ENCODE measurements at regions not wholly inside any gene's neighbourhood (a gene's known extent, or its start where the extent isn't known, plus 50 kb on each side); places are given as distances from the start of the nearest gene placed in this dataset.
A peak's percentile ranks its signal among the peaks of the same experiment; 100 is the strongest.

GRCh38 chr2:123040506-123040905, 984.6 kb upstream of the CNTNAP5 start:
- Histone ChIP-seq H3K4me1 (ENCODE audit: control insufficient read depth, insufficient read depth, low read length) (no peaks in the 10 kb centered on the region), H3K4me3 (ENCODE audit: insufficient read depth, low read depth, low read length) (no peak overlapping the region), H3K27me3 (ENCODE audit: control insufficient read depth, insufficient read depth, low read length, poor library complexity, severe bottlenecking) (no peaks in the 10 kb centered on the region), H3K9me3 (ENCODE audit: control insufficient read depth, low read length) (no peaks in the 10 kb centered on the region), H3K36me3 (ENCODE audit: control insufficient read depth, insufficient read depth, low read length) (no peaks in the 10 kb centered on the region), H3K27ac (ENCODE audit: insufficient read depth, low read depth, low read length, poor library complexity, severe bottlenecking) (no peak overlapping the region)
- no CpG with 5 or more reads among the region's 1 CpG for WGBS, 2 experiments

DNA sequence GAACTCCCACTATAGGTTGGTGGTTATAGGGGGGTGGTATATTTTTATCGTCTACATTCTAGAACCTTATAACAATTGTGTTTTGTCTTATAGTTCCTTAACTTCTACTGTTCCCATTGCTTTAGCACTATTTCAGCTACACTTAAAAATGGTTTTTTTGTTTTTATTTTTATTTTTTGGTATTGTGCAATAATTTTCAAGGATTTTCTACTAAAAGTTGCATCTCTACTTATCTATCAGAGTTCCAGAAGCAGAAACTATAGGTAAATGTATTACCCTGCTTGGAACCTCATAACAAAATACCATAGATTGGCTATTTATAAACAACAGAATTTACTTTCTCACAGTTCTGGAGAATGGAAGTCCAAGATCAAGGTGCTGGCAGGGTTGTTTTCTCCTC, 981.6 kb upstream of the CNTNAP5 start:
- H3K4me3 ChIP-seq (ENCODE audit: insufficient read depth, low read depth, low read length): no peak overlapping the region
- no peaks in the 10 kb centered on the region for H3K4me1 ChIP-seq (ENCODE audit: control insufficient read depth, insufficient read depth, low read length)
- no peak overlapping the region for H3K27ac ChIP-seq (ENCODE audit: insufficient read depth, low read depth, low read length, poor library complexity, severe bottlenecking)
- H3K9me3 ChIP-seq (ENCODE audit: control insufficient read depth, low read length): no peaks in the 10 kb centered on the region
- no peaks in the 10 kb centered on the region for H3K27me3 ChIP-seq (ENCODE audit: control insufficient read depth, insufficient read depth, low read length, poor library complexity, severe bottlenecking)
- WGBS, 2 experiments: no CpG with 5 or more reads among the region's 1 CpG
- no peaks in the 10 kb centered on the region for H3K36me3 ChIP-seq (ENCODE audit: control insufficient read depth, insufficient read depth, low read length)

DNA sequence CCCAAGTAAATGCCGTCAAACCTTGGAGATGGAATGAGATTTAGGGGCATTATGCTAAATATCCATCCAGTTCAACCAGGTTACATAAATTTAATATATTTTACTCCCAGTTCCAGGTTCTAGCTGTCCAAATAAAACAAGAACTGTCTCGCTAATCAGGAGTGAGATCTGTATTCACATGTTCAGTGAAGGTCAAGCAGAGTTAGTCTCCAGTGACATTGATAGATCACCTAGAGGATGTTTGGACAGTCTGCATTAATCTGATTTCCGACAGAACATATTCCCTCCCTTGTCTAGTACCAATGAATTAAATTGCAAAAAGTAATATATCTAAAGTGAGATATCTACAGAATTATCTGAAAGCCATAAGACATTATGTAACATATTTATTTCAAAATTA, 979.4 kb upstream of the CNTNAP5 start:
- Histone ChIP-seq H3K36me3 (ENCODE audit: control insufficient read depth, insufficient read depth, low read length) (no peaks in the 10 kb centered on the region), H3K27ac (ENCODE audit: insufficient read depth, low read depth, low read length, poor library complexity, severe bottlenecking) (no peak overlapping the region), H3K9me3 (ENCODE audit: control insufficient read depth, low read length) (no peaks in the 10 kb centered on the region), H3K4me3 (ENCODE audit: insufficient read depth, low read depth, low read length) (no peak overlapping the region), H3K4me1 (ENCODE audit: control insufficient read depth, insufficient read depth, low read length) (no peaks in the 10 kb centered on the region), H3K27me3 (ENCODE audit: control insufficient read depth, insufficient read depth, low read length, poor library complexity, severe bottlenecking) (no peaks in the 10 kb centered on the region)
- 98 to 100% methylated on average over 1 to 3 of the region's 3 CpGs for WGBS, 2 experiments

DNA sequence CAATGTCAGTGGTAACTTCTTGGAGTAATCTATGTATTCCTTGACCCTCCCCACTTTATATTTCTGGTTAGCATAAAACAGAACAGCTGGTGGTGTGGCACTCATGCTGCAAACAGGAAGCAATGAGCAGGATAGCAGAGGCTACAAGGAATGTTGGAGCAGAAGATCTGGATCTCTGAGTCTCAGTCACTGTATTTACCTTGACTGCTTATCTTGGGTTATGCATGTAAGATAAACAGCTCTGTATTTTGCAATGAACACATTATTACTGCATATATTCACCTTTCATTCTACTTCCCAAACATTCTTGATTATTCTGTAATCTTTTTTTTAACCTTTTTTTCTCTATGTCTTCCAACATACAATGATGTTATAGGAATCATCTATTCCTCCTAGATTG, 977.9 kb upstream of the CNTNAP5 start:
- no peaks in the 10 kb centered on the region for H3K36me3 ChIP-seq (ENCODE audit: control insufficient read depth, insufficient read depth, low read length)
- H3K27ac ChIP-seq (ENCODE audit: insufficient read depth, low read depth, low read length, poor library complexity, severe bottlenecking): no peak overlapping the region
- no peaks in the 10 kb centered on the region for H3K27me3 ChIP-seq (ENCODE audit: control insufficient read depth, insufficient read depth, low read length, poor library complexity, severe bottlenecking)
- no peaks in the 10 kb centered on the region for H3K9me3 ChIP-seq (ENCODE audit: control insufficient read depth, low read length)
- no peaks in the 10 kb centered on the region for H3K4me1 ChIP-seq (ENCODE audit: control insufficient read depth, insufficient read depth, low read length)
- H3K4me3 ChIP-seq (ENCODE audit: insufficient read depth, low read depth, low read length): no peak overlapping the region

GRCh38 chr2:123051136-123051535, 974.0 kb upstream of the CNTNAP5 start:
- H3K27ac ChIP-seq (ENCODE audit: insufficient read depth, low read depth, low read length, poor library complexity, severe bottlenecking): no peak overlapping the region
- 97 to 100% methylated on average over 1 to 2 of the region's 2 CpGs for WGBS, 2 experiments
- H3K4me1 ChIP-seq (ENCODE audit: control insufficient read depth, insufficient read depth, low read length): no peaks in the 10 kb centered on the region
- no peaks in the 10 kb centered on the region for H3K36me3 ChIP-seq (ENCODE audit: control insufficient read depth, insufficient read depth, low read length)
- H3K4me3 ChIP-seq (ENCODE audit: insufficient read depth, low read depth, low read length): no peak overlapping the region
- no peaks in the 10 kb centered on the region for H3K27me3 ChIP-seq (ENCODE audit: control insufficient read depth, insufficient read depth, low read length, poor library complexity, severe bottlenecking)
- H3K9me3 ChIP-seq (ENCODE audit: control insufficient read depth, low read length): no peaks in the 10 kb centered on the region

DNA sequence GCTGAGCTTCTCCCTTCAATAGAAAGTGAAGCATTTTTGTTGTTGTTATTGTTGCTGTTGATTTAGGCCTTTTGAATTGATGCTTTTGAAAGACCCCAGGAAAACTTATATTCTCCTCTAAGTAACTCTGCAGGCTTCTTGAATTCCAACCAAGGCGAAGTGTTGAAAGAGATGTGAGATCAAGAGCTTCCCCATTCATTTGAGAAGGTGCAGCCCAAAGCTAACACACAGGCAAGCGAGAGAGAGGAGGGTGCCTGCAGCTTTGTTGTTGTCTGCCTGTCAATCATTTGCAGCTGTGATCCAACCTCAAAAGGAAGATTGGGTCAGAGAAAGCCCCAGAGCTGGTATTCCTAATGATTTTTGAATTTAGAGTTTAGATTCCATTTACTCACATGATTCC, 963.6 kb upstream of the CNTNAP5 start:
- Histone ChIP-seq H3K9me3 (ENCODE audit: control insufficient read depth, low read length) (no peaks in the 10 kb centered on the region), H3K27ac (ENCODE audit: insufficient read depth, low read depth, low read length, poor library complexity, severe bottlenecking) (peak overlapping the region; percentile 77), H3K27me3 (ENCODE audit: control insufficient read depth, insufficient read depth, low read length, poor library complexity, severe bottlenecking) (no peaks in the 10 kb centered on the region), H3K36me3 (ENCODE audit: control insufficient read depth, insufficient read depth, low read length) (no peaks in the 10 kb centered on the region), H3K4me3 (ENCODE audit: insufficient read depth, low read depth, low read length) (no peak overlapping the region), H3K4me1 (ENCODE audit: control insufficient read depth, insufficient read depth, low read length) (peaks cover 16% of the 10 kb centered on the region)
- 0 to 6% methylated on average over 2 of the region's 2 CpGs for WGBS, 2 experiments

DNA sequence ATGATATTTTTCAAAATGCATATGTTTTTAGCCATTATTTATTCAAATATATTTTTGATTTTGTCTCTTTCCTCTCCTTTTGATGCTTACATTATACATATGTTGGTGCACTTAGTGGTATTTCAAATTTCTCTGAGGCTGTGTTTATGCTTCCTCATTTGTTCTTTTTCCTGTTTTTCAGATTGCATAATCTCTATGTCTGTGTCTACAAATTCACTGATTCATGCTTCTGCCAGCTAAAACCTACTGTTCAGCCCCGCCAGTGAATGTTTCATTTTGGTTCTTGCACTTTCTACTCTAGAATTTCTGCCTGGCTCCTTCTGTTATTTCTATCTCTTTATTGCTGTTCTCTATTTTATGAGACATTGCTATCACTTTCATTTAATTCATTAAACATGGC, 951.7 kb upstream of the CNTNAP5 start:
- Histone ChIP-seq H3K4me3 (ENCODE audit: insufficient read depth, low read depth, low read length) (no peak overlapping the region), H3K27me3 (ENCODE audit: control insufficient read depth, insufficient read depth, low read length, poor library complexity, severe bottlenecking) (no peaks in the 10 kb centered on the region), H3K4me1 (ENCODE audit: control insufficient read depth, insufficient read depth, low read length) (peaks cover 4% of the 10 kb centered on the region), H3K27ac (ENCODE audit: insufficient read depth, low read depth, low read length, poor library complexity, severe bottlenecking) (no peak overlapping the region), H3K36me3 (ENCODE audit: control insufficient read depth, insufficient read depth, low read length) (no peaks in the 10 kb centered on the region), H3K9me3 (ENCODE audit: control insufficient read depth, low read length) (no peaks in the 10 kb centered on the region)
- WGBS, 2 experiments: 45% methylated on average over 1 of the region's 1 CpG

DNA sequence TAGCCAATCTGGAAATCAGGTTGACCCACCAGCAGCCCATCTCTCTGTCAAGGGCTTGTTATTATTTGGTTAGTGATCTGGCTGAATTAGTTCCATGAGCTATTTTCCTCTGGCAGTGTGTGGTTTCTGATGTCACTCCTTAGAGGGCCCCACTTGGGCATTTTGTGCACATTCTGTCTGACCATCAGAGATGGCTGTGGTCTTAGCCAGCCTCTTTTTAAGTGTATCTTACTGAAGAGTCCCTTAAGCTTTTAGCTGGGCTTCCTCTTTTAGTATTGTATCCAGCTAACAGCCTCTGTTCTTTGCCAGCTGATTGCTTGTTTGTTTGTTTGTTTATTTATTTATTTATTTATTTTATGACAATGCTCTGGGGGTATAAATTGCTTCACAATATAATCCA, 951.1 kb upstream of the CNTNAP5 start:
- H3K4me1 ChIP-seq (ENCODE audit: control insufficient read depth, insufficient read depth, low read length): no peaks in the 10 kb centered on the region
- no peak overlapping the region for H3K4me3 ChIP-seq (ENCODE audit: insufficient read depth, low read depth, low read length)
- no peaks in the 10 kb centered on the region for H3K27me3 ChIP-seq (ENCODE audit: control insufficient read depth, insufficient read depth, low read length, poor library complexity, severe bottlenecking)
- H3K9me3 ChIP-seq (ENCODE audit: control insufficient read depth, low read length): no peaks in the 10 kb centered on the region
- no peak overlapping the region for H3K27ac ChIP-seq (ENCODE audit: insufficient read depth, low read depth, low read length, poor library complexity, severe bottlenecking)
- H3K36me3 ChIP-seq (ENCODE audit: control insufficient read depth, insufficient read depth, low read length): no peaks in the 10 kb centered on the region

DNA sequence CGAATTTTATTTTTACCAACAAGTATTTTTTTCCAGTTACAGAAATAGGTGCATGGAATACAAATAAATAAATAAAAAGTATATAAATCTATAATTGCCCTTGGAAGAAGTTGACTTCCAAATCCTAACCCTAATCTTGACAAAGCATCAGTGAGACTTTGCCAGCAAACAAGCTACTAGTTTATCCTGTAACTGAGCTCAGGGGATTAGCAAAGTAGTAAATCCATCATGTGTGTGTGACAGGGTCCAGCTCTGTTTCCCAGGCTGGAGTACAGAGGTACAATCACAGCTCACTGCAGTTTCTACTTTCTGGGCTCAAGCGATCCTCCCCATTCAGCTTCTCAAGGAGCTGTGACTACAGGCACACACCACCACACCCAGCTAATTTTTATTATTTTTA, 948.0 kb upstream of the CNTNAP5 start:
- H3K27ac ChIP-seq (ENCODE audit: insufficient read depth, low read depth, low read length, poor library complexity, severe bottlenecking): no peak overlapping the region
- WGBS, 2 experiments: 73 to 100% methylated on average over 1 to 2 of the region's 2 CpGs
- H3K4me3 ChIP-seq (ENCODE audit: insufficient read depth, low read depth, low read length): no peak overlapping the region
- no peaks in the 10 kb centered on the region for H3K36me3 ChIP-seq (ENCODE audit: control insufficient read depth, insufficient read depth, low read length)
- no peaks in the 10 kb centered on the region for H3K27me3 ChIP-seq (ENCODE audit: control insufficient read depth, insufficient read depth, low read length, poor library complexity, severe bottlenecking)
- H3K9me3 ChIP-seq (ENCODE audit: control insufficient read depth, low read length): no peaks in the 10 kb centered on the region
- H3K4me1 ChIP-seq (ENCODE audit: control insufficient read depth, insufficient read depth, low read length): no peaks in the 10 kb centered on the region

DNA sequence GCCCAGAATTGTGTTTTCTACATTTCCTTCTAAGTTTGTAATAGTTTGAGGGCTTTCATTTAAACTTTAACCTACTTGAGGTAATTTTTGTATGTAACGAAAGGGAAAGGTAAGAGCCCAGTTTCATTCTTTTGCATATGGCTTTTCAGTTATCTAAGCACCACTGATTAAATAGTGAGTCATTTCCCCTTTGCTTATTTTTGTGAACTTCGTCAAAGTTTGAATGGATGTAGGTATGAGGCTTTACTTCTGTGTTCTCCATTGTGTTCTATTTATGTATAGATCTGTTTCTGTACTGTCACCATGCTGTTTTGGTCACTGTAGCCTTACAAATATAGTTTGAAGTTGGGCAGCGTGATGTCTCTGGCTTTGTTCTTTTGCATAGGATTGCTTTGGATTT, 944.8 kb upstream of the CNTNAP5 start:
- H3K9me3 ChIP-seq (ENCODE audit: control insufficient read depth, low read length): no peaks in the 10 kb centered on the region
- H3K27ac ChIP-seq (ENCODE audit: insufficient read depth, low read depth, low read length, poor library complexity, severe bottlenecking): no peak overlapping the region
- no peaks in the 10 kb centered on the region for H3K27me3 ChIP-seq (ENCODE audit: control insufficient read depth, insufficient read depth, low read length, poor library complexity, severe bottlenecking)
- H3K36me3 ChIP-seq (ENCODE audit: control insufficient read depth, insufficient read depth, low read length): no peaks in the 10 kb centered on the region
- no peak overlapping the region for H3K4me3 ChIP-seq (ENCODE audit: insufficient read depth, low read depth, low read length)
- 69% methylated on average over 2 to 3 of the region's 3 CpGs for WGBS, 2 experiments
- H3K4me1 ChIP-seq (ENCODE audit: control insufficient read depth, insufficient read depth, low read length): no peaks in the 10 kb centered on the region

DNA sequence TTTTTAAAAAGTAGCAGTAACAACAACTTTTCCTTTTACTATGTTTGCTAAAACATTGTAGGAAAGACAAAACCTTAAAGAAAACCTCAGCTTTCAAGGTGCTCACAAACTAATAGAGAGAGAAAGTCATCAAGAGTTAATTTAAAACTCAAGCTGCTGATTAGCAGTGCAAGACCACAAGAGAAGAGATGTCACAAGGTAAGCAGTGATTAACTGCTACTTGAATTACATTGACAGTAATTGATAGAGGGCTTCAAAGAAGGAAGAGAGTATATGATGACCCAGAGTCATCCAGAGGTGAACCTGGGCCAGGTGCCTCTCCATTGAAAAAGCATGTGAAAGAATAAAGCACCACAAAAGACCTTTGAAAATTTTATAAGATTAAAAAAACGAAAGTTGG, 939.6 kb upstream of the CNTNAP5 start:
- H3K9me3 ChIP-seq (ENCODE audit: control insufficient read depth, low read length): no peaks in the 10 kb centered on the region
- H3K4me1 ChIP-seq (ENCODE audit: control insufficient read depth, insufficient read depth, low read length): no peaks in the 10 kb centered on the region
- WGBS, 2 experiments: 91% methylated on average over 1 of the region's 1 CpG; no CpG with 5 or more reads in 1 of the 2 experiments
- no peaks in the 10 kb centered on the region for H3K27me3 ChIP-seq (ENCODE audit: control insufficient read depth, insufficient read depth, low read length, poor library complexity, severe bottlenecking)
- H3K27ac ChIP-seq (ENCODE audit: insufficient read depth, low read depth, low read length, poor library complexity, severe bottlenecking): no peak overlapping the region
- no peaks in the 10 kb centered on the region for H3K36me3 ChIP-seq (ENCODE audit: control insufficient read depth, insufficient read depth, low read length)
- H3K4me3 ChIP-seq (ENCODE audit: insufficient read depth, low read depth, low read length): no peak overlapping the region

Measured in ectodermal cell (in vitro differentiated cells).